ENCODE measurements at regions not wholly inside any gene's neighbourhood (a gene's known extent, or its start where the extent isn't known, plus 50 kb on each side); places are given as distances from the start of the nearest gene placed in this dataset.

GRCh38 chr12:75970310-75970709, 61.3 kb downstream of the PHLDA1 start:
- TF ChIP-seq ZNF146 (tag by site-specific recombination; IDR thresholded peaks at IDR 0.05) = no peak
- no peak for TF ChIP-seq ZNF148 (tag by site-specific recombination; IDR thresholded peaks at IDR 0.05; ENCODE audit: borderline replicate concordance)
- TF ChIP-seq ZNF791 (tag by site-specific recombination; IDR thresholded peaks at IDR 0.05) = no peak
- TF ChIP-seq CTCF (tag by site-specific recombination; IDR thresholded peaks at IDR 0.05) = no peak
- no peak for TF ChIP-seq GLI2 (tag by site-specific recombination; IDR thresholded peaks at IDR 0.05; ENCODE audit: borderline replicate concordance, low read depth)
- TF ChIP-seq ZNF174 (tag by site-specific recombination; IDR thresholded peaks at IDR 0.05) = no peak
- no peak for TF ChIP-seq ZFP37 (tag by site-specific recombination; IDR thresholded peaks at IDR 0.05)
- TF ChIP-seq ZNF768 (tag by site-specific recombination; IDR thresholded peaks at IDR 0.05) = no peak
- TF ChIP-seq INSM2 (tag by site-specific recombination; IDR thresholded peaks at IDR 0.05) = no peak
- no peak for TF ChIP-seq BCL6B (tag by site-specific recombination; IDR thresholded peaks at IDR 0.05)
- no peak for TF ChIP-seq ZNF792 (tag by site-specific recombination; IDR thresholded peaks at IDR 0.05)
- TF ChIP-seq ZSCAN5A (tag by site-specific recombination; IDR thresholded peaks at IDR 0.05) = no peak
